ENCODE measurements at regions not wholly inside any gene's neighbourhood (a gene's known extent, or its start where the extent isn't known, plus 50 kb on each side); places are given as distances from the start of the nearest gene placed in this dataset.

GRCh38 chr1:8089535-8090228 is 63.6 kb upstream of the ERRFI1 start:
- H3K4me3 ChIP-seq, result no peak overlapping the region
- 83 to 90% (median 86%) methylated on average over 10 of the region's 10 CpGs for WGBS, 5 donors
- TF ChIP-seq POLR2AphosphoS5 (IDR thresholded peaks at IDR 0.05) (no peak), POLR2A (IDR thresholded peaks at IDR 0.05) (no peak)
- TF ChIP-seq, protein P1, sequence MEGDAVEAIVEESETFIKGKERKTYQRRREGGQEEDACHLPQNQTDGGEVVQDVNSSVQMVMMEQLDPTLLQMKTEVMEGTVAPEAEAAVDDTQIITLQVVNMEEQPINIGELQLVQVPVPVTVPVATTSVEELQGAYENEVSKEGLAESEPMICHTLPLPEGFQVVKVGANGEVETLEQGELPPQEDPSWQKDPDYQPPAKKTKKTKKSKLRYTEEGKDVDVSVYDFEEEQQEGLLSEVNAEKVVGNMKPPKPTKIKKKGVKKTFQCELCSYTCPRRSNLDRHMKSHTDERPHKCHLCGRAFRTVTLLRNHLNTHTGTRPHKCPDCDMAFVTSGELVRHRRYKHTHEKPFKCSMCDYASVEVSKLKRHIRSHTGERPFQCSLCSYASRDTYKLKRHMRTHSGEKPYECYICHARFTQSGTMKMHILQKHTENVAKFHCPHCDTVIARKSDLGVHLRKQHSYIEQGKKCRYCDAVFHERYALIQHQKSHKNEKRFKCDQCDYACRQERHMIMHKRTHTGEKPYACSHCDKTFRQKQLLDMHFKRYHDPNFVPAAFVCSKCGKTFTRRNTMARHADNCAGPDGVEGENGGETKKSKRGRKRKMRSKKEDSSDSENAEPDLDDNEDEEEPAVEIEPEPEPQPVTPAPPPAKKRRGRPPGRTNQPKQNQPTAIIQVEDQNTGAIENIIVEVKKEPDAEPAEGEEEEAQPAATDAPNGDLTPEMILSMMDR (IDR thresholded peaks at IDR 0.05 in 8 of 11, conservative IDR thresholded peaks at IDR 0.05 in 3 of 11), result no peak
- H3K9me3 ChIP-seq, result no peaks in the 10 kb centered on the region
- H3K27ac ChIP-seq, result no peak overlapping the region
- no peak for DNase-seq
- intact Hi-C loops (cut with DNase I; ENCODE audit: low total_unique reads), result no loop called here
- peaks cover 0 to 1% (median 0%) of the 10 kb centered on the region in 6 donors for H3K4me1 ChIP-seq
- H3K36me3 ChIP-seq, result no peaks in the 10 kb centered on the region
- H3K27me3 ChIP-seq (replicated peaks in 1 of 7), result peaks cover 0 to 16% (median 0%) of the 10 kb centered on the region in 7 donors

- TF ChIP-seq POLR2AphosphoS5 (IDR thresholded peaks at IDR 0.05) (no peak), POLR2A (IDR thresholded peaks at IDR 0.05) (no peak)
- TF ChIP-seq, protein P1 (IDR thresholded peaks at IDR 0.05 in 8 of 11, conservative IDR thresholded peaks at IDR 0.05 in 3 of 11), result no peak
- H3K4me3 ChIP-seq, result no peak overlapping the region
- H3K36me3 ChIP-seq, result no peaks in the 10 kb centered on the region
- H3K27ac ChIP-seq, result no peak overlapping the region
- intact Hi-C loops (cut with DNase I; ENCODE audit: low total_unique reads), result no loop called here
- peaks cover 0 to 16% (median 0%) of the 10 kb centered on the region in 7 donors for H3K27me3 ChIP-seq (replicated peaks in 1 of 7)
- H3K4me1 ChIP-seq, result peaks cover 0 to 11% (median 2%) of the 10 kb centered on the region in 6 donors
- WGBS, 5 donors, result 41 to 73% (median 58%) methylated on average over 1 of the region's 1 CpG
- DNase-seq, result no peak
- no peaks in the 10 kb centered on the region for H3K9me3 ChIP-seq
Observed at GRCh38 chr1:8086055-8086454, 59.9 kb upstream of the ERRFI1 start.

DNA sequence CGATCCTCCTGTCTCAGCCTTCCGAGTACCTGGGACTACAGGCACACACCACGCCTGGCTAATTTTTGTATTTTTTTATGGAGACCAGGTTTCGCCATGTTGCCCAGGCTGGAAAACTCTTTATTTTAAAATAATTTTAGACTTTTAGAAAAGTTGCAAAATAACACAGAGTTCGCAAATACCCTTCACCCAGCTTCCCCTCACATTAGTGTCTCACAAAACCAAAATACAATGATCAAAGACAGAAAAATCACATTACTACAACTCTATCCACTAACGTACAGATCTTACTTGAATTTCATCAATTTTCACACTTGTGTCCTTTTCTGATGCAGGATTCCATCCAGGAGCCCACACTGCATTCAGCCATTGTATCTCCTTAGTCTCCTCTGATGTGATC is 58.8 kb upstream of the ERRFI1 start:
- H3K27ac ChIP-seq, result no peak overlapping the region
- H3K36me3 ChIP-seq, result no peaks in the 10 kb centered on the region
- H3K9me3 ChIP-seq, result no peaks in the 10 kb centered on the region
- peaks cover 0 to 10% (median 0%) of the 10 kb centered on the region in 7 donors for H3K27me3 ChIP-seq (replicated peaks in 1 of 7)
- H3K4me3 ChIP-seq, result no peak overlapping the region
- DNase-seq, result no peak
- no peak for TF ChIP-seq POLR2A (IDR thresholded peaks at IDR 0.05)
- TF ChIP-seq POLR2AphosphoS5 (IDR thresholded peaks at IDR 0.05), result no peak
- TF ChIP-seq, protein P1 (IDR thresholded peaks at IDR 0.05 in 8 of 11, conservative IDR thresholded peaks at IDR 0.05 in 3 of 11), result no peak
- H3K4me1 ChIP-seq, result peaks cover 0 to 11% (median 2%) of the 10 kb centered on the region in 6 donors
- 92 to 97% (median 94%) methylated on average over 6 of the region's 6 CpGs for WGBS, 5 donors
- intact Hi-C loops (cut with DNase I; ENCODE audit: low total_unique reads), result no loop called here

DNA sequence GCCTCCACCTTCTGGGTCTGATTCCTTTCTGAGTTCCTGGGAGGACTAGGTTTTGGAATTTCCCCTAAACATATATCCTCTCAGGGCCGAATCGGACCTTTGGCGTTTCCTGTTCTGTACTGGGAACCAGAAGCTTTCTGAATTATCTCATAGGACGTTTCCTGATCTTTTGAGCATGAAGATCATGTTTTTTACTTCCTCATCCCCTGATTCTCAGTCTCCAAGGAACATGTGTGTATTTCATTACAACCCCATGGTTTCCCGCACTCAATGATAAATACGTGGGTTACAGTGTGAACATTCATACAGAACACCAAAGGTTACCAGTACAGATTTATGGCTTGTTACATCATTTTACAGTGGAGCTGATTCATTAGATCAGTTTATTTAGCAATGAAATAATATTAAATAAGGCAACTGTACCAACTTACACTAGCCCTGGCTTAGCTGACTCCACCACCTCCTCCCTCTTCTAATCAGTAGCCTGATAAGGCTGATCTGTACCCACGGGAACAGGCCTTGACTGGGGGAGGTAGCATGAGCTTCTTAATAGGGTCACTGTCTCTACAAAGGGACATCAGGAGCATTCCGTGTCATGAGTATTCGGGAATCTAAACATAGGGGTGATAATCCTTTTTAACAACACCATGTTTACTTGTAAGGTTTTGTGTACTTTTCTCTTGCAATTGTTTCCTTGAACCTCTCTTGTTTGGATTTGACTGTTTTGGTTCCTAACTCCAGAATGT is 57.8 kb upstream of the ERRFI1 start:
- Histone ChIP-seq H3K27me3 (replicated peaks in 1 of 7) (peaks cover 0 to 6% (median 0%) of the 10 kb centered on the region in 7 donors), H3K9me3 (no peaks in the 10 kb centered on the region), H3K4me3 (no peak overlapping the region), H3K36me3 (no peaks in the 10 kb centered on the region), H3K27ac (peak overlapping the region in 1 of 8 donors; percentile 9), H3K4me1 (peaks cover 0 to 11% (median 2%) of the 10 kb centered on the region in 6 donors)
- WGBS, 5 donors, result 47 to 54% (median 52%) methylated on average over 9 of the region's 9 CpGs
- TF ChIP-seq, protein P1 (IDR thresholded peaks at IDR 0.05 in 8 of 11, conservative IDR thresholded peaks at IDR 0.05 in 3 of 11), result no peak
- TF ChIP-seq POLR2A (IDR thresholded peaks at IDR 0.05) (no peak), POLR2AphosphoS5 (IDR thresholded peaks at IDR 0.05) (no peak)
- DNase-seq, result no peak
- intact Hi-C loops (cut with DNase I; ENCODE audit: low total_unique reads), result no loop called here

Measured in spleen (tissue), 11 donors.